HUES48 (cell line): ENCODE measurements at regions not wholly inside any gene's neighbourhood (a gene's known extent, or its start where the extent isn't known, plus 50 kb on each side); places are given as distances from the start of the nearest gene placed in this dataset.
"Not testable (repeated sequence)": the region's sequence is repeated elsewhere in the genome, so short reads cannot be mapped to it uniquely, and the experiment has no call there.

Source experiments
- H3K27ac ChIP-seq: one replicate; pipeline ENCODE4 v1.7.0; 2013; ENCODE audit warnings: low read depth, low read length, inconsistent platforms
- H3K27me3 ChIP-seq: 2 replicates; pipeline ENCODE4 v1.6.1; 2013; ENCODE audit warnings: mild to moderate bottlenecking, low read length; ENCODE audit not compliant: control insufficient read depth, insufficient read depth
- H3K36me3 ChIP-seq: 2 replicates; pipeline ENCODE4 v1.6.1; 2013; ENCODE audit warnings: low read length; ENCODE audit not compliant: control insufficient read depth, insufficient read depth
- H3K4me1 ChIP-seq: 2 replicates; pipeline ENCODE4 v1.6.1; 2013; ENCODE audit warnings: mild to moderate bottlenecking, low read length; ENCODE audit not compliant: control insufficient read depth, insufficient read depth
- H3K4me3 ChIP-seq: 2 replicates; pipeline ENCODE4 v1.5.1; 2013; ENCODE audit warnings: mild to moderate bottlenecking, low read depth, low read length
- H3K9ac ChIP-seq: 2 replicates; pipeline ENCODE4 v1.6.1; 2013; ENCODE audit warnings: mild to moderate bottlenecking, low read depth, low read length, moderate library complexity
- H3K9me3 ChIP-seq: 2 replicates; pipeline ENCODE4 v1.6.1; 2013; ENCODE audit warnings: low read length; ENCODE audit not compliant: control insufficient read depth, insufficient read depth

DNA sequence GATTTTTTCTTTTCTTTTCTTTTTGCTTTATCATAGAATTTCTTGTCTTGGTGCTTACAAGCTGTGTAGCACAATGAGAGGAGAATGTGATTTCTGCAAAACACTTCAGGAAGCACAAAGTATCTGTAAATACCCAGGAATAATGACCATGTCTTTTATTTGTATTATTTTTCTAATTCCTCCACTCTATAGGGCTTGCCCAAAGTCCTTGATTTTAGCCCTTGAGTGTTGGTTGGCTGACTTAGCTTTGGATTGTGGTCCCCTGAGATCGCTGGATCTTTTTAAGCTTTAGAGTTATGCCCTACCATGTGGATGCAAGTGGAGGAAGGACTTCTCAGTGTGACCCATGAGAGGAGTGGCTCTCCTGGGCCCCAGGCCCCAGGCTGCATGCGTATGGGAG is 52.2 kb downstream of the HOXC4 start:
- H3K4me1 ChIP-seq, H3K9ac ChIP-seq, H3K9me3 ChIP-seq, H3K36me3 ChIP-seq, H3K4me3 ChIP-seq, H3K27ac ChIP-seq: not testable (repeated sequence)
- H3K27me3 ChIP-seq: peaks cover 93% of the 10 kb centered on the region

- H3K27ac ChIP-seq, H3K9me3 ChIP-seq, H3K9ac ChIP-seq, H3K4me3 ChIP-seq, H3K4me1 ChIP-seq, H3K36me3 ChIP-seq: not testable (repeated sequence)
- H3K27me3 ChIP-seq: peaks cover 93% of the 10 kb centered on the region
These were observed 52.6 kb downstream of the HOXC4 start for GRCh38 chr12:54106252-54106651.

DNA sequence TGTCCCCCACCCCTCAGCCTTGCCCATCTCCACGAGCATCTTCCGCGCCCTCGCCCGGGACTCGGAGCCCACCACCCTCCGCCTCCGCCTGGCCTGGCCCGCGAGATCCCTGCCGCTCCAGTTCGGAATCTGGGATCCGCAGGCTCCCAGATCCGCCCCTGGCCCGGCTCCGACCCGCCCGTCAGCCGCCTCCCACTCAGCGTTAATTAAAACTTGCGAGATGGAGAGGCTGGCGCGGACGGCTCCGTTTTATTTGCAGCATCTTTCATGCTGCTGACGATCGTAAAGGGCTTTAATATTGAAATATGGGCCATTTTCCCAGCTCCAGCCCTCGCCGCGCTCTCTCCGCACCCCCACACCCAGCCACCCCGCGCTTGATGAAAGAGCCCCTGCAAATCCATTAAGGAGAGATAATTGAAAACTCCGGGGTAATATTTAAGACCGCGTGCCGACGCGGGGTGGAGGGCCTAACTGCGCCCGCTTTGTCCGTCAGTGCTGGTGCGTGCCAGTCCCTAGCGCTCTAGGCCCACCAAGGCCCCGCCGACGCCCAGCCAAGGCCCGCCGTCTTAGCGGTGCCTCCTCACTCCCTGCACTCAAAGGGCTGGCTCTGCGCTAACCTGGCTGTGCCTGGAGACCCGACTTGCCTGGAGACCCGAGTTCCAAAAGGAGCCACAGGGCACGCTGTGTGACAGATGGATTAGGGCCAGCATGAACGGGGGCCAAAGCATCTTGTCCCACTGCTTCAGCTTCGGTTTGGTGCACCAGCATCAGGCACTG is 53.4 kb downstream of the HOXC4 start:
- H3K27ac ChIP-seq, H3K4me1 ChIP-seq, H3K4me3 ChIP-seq, H3K36me3 ChIP-seq, H3K9ac ChIP-seq, H3K9me3 ChIP-seq: not testable (repeated sequence)
- peaks cover 94% of the 10 kb centered on the region for H3K27me3 ChIP-seq

DNA sequence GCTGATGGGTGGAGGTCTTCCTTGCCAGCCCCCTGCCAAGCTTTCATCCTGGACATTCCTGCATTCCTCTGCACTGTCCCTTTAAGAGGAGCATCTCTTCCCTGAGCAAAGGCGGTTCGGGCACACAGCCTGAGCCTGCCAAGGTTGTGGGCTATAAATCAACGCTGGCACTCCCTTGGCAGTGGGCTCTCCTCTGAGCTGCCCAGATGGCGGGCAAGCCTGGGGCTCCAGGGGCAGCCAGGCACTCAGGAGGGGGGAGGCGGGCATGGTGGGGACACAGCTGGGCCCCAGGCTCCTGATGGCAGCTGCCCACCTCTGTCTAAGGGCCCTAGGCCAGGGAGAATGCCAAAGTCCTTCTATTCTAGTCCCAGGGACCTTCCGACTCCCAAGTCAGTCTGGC is 58.7 kb downstream of the HOXC4 start:
- H3K4me1 ChIP-seq, H3K36me3 ChIP-seq, H3K4me3 ChIP-seq, H3K9me3 ChIP-seq, H3K27ac ChIP-seq, H3K9ac ChIP-seq: not testable (repeated sequence)
- H3K27me3 ChIP-seq: peaks cover 81% of the 10 kb centered on the region

DNA sequence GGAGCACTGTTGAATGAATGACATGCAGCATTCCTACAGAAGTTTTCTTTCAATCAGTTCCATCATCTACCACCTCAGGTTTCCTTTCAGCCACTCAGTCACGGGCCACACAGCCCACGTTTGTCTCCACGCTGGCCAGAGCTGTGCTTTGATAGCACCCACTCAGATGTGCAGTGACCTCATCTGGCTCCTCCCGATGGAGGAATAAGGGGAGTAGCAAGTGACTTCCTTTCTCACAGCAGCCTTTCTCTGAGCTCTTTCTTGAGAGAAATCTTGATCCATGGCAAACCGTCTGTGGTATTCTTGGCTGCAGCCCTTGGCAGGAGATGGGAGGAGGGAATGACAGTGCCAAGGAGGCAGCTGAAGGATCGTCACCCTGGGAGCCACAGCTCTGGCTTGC is 62.4 kb downstream of the HOXC4 start:
- not testable (repeated sequence) for H3K4me1 ChIP-seq, H3K36me3 ChIP-seq, H3K4me3 ChIP-seq, H3K27ac ChIP-seq, H3K9ac ChIP-seq, H3K9me3 ChIP-seq
- H3K27me3 ChIP-seq: peaks cover 85% of the 10 kb centered on the region

DNA sequence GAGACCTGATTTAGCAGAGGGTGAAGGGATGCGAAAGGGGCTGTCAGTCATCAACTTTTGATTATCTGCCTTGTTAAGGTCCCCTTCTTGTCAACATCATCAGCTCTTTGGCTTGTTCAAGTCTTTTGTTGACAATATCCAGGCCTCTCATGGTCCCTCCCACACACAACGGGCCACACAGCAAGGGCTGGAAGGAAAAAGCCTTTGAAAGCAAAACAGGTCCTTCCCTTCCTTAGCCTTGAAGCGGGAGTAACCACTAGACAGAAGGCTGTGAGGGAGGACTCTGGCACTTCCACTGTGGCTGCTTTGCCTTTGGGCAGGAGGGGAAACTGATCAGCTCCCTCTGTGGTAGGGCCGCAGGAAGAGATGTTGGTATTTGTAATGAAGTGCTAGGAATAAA is 63.8 kb downstream of the HOXC4 start:
- not testable (repeated sequence) for H3K4me1 ChIP-seq, H3K9me3 ChIP-seq, H3K9ac ChIP-seq, H3K4me3 ChIP-seq, H3K27ac ChIP-seq, H3K36me3 ChIP-seq
- H3K27me3 ChIP-seq: peaks cover 85% of the 10 kb centered on the region

- not testable (repeated sequence) for H3K9me3 ChIP-seq, H3K4me3 ChIP-seq, H3K36me3 ChIP-seq, H3K9ac ChIP-seq, H3K27ac ChIP-seq, H3K4me1 ChIP-seq
- H3K27me3 ChIP-seq: peaks cover 98% of the 10 kb centered on the region
These were observed 65.4 kb downstream of the HOXC4 start for GRCh38 chr12:54119082-54119481.

DNA sequence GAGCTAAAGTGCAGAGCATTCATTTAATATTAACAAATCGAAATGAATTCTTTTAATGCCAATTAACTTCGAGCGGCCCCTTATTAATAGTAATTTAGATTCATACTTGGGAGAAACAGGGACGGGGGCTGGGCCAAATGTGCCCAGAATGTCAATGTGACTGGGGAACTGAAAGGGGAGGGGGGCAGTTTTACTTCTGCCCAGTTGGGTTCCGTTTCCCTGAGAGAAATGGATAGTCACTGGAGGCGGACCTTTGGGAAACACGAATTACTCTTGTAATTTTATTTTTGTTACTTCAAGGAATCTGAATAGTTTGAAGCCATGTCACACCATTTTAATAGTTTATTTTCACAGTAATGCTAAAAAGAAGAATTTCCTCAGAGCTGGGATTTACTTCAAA is 64.8 kb downstream of the SMUG1 start:
- peaks cover 100% of the 10 kb centered on the region for H3K27me3 ChIP-seq

GRCh38 chr12:54125708-54126028 is 63.1 kb downstream of the SMUG1 start:
- H3K27me3 ChIP-seq: peaks cover 100% of the 10 kb centered on the region
- H3K4me3 ChIP-seq: peak overlapping the region; percentile 54; the same call in 1 of the 2 replicates
- H3K27ac ChIP-seq: not testable (repeated sequence)

More for the DNA sequence above, 64.8 kb downstream of the SMUG1 start:
- H3K4me1 ChIP-seq: peaks cover 11% of the 10 kb centered on the region
- not testable (repeated sequence) for H3K36me3 ChIP-seq, H3K9ac ChIP-seq, H3K27ac ChIP-seq, H3K4me3 ChIP-seq, H3K9me3 ChIP-seq

GRCh38 chr12:54126029-54126695 is 62.6 kb downstream of the SMUG1 start:
- peaks cover 100% of the 10 kb centered on the region for H3K27me3 ChIP-seq

More at GRCh38 chr12:54125708-54126028, 63.1 kb downstream of the SMUG1 start:
- not testable (repeated sequence) for H3K9ac ChIP-seq, H3K36me3 ChIP-seq, H3K9me3 ChIP-seq
- H3K4me1 ChIP-seq: peaks cover 17% of the 10 kb centered on the region

DNA sequence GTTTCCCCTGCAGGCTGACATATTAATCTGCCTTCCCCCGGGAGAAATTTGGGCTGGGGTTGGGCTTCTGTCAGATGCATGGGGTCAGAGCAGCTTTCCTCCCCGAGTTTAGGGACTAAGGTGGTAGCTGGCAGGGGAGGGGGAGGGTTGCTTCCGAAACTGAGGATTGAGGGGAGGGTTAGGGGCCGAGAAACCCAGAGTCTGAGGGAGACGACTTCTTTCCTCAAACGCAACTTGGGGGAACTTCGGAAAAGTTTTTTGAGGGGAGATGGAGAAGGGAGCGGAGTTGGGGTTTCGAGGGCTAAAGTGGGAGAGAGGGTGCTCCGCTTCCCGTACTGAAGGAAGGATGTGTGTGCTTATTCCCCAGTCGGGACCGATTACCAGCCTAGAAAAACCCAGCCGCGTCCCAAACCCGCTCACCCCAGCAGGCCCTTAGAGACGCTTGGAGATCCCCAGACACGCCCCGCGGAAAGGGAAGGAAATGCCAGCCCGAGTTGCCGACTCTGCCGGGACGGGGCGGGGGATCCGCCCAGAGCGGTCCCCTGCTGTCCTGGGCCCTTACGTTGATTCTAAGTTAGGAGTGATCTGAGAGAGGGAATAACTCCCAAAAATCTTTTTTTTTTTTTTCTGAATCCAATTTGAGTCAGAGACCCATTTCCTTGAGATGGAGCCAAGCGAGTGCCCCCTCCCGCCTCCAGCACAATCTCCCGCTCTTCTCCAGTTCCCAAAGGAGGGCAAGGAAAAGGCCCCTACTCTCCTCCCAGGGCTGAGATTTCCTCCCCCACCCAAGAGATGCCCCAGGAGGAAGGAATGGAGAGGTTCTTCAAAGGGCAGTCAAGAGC is 61.9 kb downstream of the SMUG1 start:
- Histone ChIP-seq H3K36me3 (no peaks in the 10 kb centered on the region), H3K4me1 (peaks cover 17% of the 10 kb centered on the region), H3K9ac (no peak overlapping the region), H3K9me3 (no peaks in the 10 kb centered on the region), H3K4me3 (peak overlapping the region; percentile 54; the same call in 1 of the 2 replicates), H3K27ac (no peak overlapping the region), H3K27me3 (peaks cover 100% of the 10 kb centered on the region)

More at GRCh38 chr12:54126029-54126695, 62.6 kb downstream of the SMUG1 start:
- H3K9me3 ChIP-seq: no peaks in the 10 kb centered on the region
- H3K9ac ChIP-seq: no peak overlapping the region
- H3K4me3 ChIP-seq: peak overlapping the region; percentile 54
- H3K27ac ChIP-seq: no peak overlapping the region
- H3K36me3 ChIP-seq: no peaks in the 10 kb centered on the region
- peaks cover 17% of the 10 kb centered on the region for H3K4me1 ChIP-seq
